Cerebellar cortex (tissue), 1 donor: ENCODE measurements at regions not wholly inside any gene's neighbourhood (a gene's known extent, or its start where the extent isn't known, plus 50 kb on each side); places are given as distances from the start of the nearest gene placed in this dataset.

Source experiments
- DNase-seq: peaks from one replicate; pipeline ENCODE4 v3.0.0-alpha.2; 2015; ENCODE audit warnings: low spot score

DNA sequence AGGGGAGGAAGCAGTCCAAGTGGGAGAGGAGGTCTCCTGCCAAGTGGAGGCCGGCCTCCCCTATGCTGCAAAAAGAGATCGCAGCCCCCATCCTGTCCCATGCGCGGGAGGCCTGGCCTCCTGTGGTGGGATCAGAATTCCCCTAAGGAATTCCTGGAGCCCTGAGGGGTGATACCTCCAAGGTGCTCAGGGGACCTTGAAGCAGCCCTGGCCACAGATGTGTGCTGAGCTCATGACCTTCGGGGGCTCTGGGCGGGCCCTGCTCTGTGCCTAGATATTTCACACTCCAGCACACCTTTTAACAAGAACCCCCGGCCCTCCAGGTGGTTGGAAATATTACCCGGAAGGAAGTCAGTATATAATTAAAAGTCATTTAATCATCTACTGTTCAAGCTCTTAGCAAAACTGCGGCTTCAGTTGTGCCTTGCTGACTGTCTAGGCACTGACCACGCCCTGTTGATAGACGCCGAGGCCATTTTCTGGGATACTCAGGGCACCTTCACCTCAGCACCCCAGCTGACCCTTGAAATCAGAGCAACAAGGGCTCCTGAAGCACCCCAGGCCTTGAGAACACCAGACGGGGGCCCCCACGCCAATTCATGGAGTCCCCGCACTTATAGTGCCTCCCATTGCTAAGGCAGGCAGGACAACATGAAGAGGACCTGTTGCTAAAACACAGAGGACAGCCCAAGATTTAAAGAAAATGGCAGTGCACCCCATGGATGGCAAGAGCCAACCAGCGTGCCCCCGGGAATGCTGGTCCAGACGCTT, 119.1 kb downstream of the NDUFA10 start:
- DNase-seq: no peak

- DNase-seq: no peak
Measured at GRCh38 chr2:239905306-239905705, 119.8 kb downstream of the NDUFA10 start.

DNA sequence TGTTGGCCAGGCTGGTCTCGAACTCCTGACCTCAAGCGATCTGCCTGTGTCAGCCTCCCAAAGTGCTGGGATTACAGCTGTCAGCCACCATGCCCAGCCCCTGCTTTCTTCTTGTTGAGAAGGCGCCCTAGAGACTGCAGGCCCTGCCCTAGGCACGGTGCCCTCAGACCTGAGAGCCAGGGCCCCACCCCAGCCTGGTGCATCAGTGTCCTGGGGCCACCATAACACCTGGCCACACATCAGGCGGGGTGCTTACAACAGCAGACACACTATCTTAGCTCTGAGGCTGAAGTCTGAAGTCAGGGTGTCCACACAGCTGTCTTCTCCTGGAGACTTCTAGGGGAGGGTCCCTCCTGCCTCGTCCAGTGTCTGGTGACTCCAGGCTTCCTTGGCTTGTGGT, 120.6 kb downstream of the NDUFA10 start:
- no peak for DNase-seq

DNA sequence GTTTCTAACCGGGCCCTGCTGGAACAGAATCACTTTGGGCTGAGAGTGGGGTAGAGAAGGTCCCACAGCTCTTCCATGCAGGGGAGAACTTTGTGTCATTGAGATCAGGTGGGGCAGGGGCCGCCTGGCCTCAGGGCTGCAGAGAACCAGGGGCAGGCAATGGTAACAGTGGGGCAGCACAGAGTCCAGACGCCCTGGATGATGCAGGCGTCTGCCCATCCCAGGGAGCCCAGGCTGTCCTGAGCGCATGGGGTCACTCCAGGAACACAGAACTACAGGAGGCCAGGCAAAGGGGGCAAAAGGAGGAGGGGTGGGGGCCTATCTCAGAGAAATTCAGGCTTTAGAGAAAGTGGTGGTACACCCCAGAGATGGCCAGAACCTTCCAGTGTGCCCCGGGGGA, 121.3 kb downstream of the NDUFA10 start:
- no peak for DNase-seq

- DNase-seq: no peak
Measured at GRCh38 chr2:239903210-239903609, 121.9 kb downstream of the NDUFA10 start.

DNA sequence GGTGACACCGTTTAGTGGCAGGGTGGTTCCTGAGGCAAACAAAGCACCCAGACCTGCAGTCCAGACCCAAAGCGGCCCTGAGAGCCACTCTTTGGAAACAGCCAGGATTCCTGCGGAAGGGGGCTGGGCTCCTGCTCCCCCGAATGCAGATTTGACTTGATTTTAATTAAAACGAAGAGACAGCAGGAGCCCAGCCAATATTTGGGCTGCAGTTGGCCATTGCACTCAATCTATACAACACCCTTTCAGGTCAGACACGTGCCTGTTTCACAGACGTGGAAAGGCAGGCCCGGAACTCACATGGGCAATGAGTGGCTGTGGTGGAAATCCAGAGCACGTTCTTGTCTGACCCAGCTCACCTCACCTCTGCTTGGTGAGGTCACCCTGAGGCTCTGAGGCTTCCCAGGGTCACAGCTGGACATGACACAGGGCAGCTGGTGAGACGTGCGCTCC, 122.4 kb downstream of the NDUFA10 start:
- DNase-seq: no peak

DNA sequence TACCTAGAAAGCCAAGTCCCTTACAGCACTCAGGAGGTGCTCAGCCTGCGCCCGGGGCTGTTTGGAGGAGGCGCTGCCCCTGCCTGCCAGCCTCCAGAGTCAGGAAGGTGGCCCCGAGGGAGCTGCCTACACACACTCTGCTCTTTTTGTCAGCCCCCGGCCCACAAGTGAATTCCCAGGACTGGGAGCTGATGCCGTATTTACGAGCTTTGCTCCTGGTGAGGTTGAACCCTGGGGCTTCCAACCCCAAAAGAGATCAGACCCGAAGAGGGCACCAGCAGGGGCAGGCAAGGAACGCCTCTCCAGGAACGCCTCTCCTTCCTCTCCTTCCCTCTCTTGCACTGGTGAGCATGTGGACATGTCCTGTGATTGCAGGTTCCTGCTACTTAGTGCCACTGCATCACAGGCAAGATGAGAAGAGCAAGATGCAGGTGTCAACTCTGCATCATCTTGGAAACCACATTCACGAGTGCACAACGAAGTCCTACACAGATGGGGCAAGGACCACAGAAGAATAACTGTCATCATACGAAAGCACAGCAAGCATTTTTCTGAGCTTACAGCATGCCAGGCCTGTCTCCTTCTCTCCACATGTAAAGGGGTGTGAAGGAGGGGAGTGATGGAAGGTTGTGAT, 126.7 kb downstream of the NDUFA10 start:
- DNase-seq: no peak

GRCh38 chr2:239897596-239898235, 127.4 kb downstream of the NDUFA10 start:
- no peak for DNase-seq

- DNase-seq: no peak
Measured at GRCh38 chr2:239896075-239896474, 129.1 kb downstream of the NDUFA10 start.

DNA sequence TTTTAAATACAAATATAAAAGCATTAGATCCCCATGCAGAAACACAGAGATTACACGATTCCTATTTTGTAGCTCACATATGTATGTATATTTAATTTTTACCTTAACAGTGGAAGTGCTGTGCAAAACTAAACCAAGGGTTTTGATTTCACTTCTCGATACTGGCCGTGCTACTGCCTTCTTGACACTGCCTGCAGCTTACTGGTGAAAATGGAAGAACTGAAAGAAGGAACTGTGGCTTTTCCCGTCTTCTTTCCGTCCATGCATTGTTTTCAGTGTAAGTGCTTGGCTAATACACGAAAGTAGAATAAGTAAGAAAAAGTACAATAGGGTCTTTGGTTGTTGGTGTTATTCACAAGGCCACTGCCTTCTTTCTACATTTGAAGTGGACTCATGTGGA, 129.5 kb downstream of the NDUFA10 start:
- DNase-seq: no peak

DNA sequence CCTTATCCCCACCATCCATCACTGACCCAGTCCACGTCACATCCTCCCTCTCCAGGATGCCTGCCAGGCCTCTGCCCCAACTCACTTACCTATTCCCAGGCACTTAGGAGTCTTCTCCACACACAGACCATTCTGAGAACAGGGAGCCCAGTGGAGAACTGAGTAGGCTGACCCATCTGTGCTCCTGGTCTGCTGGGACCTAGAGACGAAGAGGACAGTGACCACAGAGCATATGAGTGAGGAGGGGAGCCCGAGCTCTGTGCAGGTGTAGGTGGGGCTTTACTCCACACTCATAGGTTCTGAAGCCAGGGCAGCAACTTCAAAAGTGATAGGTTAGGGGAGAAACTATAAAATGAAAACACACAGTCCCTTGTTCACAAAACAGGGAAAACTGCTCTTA, 130.0 kb downstream of the NDUFA10 start:
- DNase-seq: no peak

- no peak for DNase-seq
Measured at GRCh38 chr2:239894276-239894675, 130.9 kb downstream of the NDUFA10 start.

DNA sequence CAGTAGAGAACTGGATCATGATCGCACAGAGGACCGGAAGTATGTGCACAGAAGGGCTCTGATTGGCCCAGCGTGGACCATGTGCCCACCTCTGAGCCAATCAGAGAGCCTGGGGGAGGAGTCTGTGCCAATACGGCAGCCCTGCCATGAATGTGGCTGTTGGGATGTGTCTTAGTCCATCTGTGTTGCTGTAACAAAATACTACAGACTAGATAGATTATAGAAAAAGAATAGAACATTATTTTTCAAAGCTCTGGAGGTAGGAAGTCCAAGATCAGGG, 132.0 kb downstream of the NDUFA10 start:
- no peak for DNase-seq

DNA sequence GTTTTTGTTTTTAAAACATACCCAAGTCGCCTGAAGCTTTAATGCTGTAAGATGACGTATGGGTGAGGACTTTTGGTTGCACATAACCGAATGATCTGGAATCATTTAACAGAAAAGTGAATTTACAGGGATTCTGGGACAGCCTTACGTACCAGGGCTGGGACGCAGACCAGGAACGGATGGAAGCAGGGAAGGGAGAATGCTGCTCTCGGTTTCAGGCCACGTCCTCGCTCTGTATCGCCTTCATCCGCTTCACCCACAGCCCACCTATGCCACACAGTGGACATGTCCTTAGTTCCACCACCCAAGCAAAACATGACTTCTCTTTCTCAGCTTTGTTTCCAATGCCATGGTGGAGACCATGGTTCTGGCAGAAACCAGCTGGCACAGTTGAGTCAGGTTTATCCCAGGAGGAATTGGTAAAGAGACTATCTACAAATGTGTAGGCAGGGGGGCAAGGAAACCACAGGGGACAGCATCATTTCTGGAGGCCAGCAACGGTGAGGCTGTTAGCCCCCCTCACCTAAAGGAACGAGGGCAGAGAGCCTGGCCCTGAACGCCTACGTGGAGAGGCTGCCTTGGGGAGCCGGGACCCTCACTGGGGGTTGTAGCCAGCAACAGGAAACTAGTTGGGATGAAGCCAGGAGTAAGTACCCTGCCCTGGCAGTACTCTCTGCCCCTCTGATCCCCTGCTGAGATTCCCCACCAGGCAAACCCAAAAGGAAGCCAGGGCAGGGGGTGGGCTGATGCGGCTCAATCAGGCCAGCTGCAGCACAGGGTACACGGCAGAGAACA, 132.5 kb downstream of the NDUFA10 start:
- no peak for DNase-seq

DNA sequence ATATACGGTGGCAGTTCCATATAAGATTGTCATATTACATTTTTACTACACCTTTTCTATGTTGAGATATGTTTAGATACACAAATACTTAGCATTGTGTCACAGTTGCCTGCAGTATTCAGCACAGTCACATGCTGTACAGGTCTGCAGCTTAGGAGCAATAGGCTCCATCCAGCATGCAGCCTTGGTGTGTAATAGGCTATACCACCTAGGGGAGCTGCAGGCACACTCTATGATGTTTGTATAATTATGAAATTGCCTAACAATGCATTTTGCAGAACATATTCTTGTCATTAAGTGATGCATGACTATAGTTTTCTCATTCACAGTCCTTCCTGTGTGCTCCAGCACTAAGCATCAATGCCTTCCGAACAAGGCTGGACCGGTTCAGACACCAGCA, 133.4 kb downstream of the NDUFA10 start:
- no peak for DNase-seq

GRCh38 chr2:239890206-239890746, 134.9 kb downstream of the NDUFA10 start:
- DNase-seq: no peak

DNA sequence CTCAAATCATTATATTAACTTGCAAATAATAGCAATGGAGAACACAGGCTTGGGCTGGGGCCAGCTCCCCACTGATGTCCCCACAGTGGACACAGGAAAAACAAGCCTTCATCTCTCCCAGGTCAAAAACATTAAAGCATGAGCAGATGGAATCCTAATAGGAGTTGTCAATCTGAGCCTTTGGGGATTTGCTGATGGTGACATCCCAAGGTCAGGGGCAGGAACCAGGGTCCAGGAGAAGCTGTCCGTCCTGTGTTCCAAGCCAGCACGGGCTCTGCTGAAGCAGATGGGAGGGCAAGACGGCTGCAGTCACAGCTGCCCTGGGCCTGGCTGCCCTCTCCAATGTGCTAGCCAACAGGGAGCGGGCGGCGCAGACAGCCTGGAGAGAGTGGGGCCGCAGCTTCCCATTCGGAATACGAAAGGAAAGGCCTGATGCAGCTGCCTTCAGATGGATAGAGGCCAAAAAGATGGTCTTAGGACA, 135.5 kb downstream of the NDUFA10 start:
- DNase-seq: peak; percentile 42

DNA sequence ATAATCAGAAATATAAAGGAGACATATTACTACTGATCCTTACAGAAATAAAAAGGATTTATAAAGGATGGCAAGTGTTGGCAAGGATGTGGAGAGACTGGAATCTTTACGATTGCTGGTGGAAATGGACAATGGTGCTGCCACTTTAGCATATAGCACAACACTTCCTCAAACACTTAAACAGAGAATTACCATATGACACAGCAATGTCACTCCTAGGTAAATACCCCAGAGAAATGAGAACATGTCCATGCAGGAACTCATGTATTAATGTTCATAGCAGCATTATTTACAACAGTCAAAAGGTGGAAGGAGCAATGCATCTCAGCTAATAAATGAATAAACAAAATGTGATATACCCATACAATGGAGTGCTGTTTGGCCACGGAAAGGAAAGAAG, 137.5 kb downstream of the NDUFA10 start:
- DNase-seq: no peak

- DNase-seq: no peak
Measured at GRCh38 chr2:239886781-239887180, 138.4 kb downstream of the NDUFA10 start.

DNA sequence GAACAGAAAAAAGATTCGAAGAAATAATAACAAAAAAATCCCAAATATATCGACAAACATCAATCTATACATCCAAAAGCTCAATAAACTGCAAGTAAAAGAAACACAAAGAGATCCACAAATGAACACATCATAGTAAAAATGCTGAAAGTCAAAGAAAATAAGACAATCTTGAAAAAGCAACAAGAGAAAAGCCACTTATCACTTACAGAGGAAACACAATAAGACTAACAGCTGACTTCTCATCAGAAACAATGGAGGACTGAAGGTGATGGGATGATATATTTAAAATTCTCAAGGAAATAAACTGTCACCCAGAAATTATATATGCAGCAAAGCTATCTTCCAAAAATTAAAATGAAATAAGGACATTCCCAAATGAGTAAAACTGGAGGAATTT, 140.3 kb downstream of the NDUFA10 start:
- no peak for DNase-seq

- DNase-seq: no peak
Measured at GRCh38 chr2:239884051-239884405, 141.1 kb downstream of the NDUFA10 start.

DNA sequence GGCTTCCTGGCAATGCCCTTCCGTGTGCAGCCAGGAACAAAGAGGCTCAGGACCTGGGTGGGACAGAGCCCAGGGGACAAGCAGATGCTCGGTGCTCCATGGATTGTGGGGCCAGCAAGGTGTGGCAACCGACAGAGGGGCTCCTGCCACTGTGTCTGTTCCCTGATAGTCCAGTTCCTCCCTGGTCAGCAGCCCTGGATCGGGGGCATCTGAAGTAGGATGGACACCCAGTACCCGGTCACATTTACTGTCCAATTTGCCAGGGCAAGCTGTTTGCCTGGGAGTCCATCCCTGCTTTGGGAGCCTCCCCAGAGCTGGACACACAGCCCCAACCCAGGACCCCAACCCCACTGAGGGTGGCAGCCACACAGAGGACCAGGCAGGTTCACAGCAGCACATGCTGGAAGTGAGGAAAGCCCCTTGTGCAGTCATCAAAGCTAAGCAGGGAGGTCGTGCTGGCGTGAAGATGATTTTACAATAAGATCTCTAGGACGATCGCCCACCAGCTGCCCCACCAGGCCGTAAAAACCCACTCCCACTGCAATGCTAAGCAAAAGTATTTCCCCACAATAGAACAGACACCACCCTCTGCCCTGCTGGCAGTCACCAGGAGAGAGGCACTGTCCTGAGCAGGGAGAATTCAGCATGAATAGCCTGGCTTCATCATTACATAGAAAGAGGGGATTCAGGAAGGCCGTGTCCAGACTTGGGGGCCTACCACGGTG, 141.7 kb downstream of the NDUFA10 start:
- no peak for DNase-seq
